ENCODE measurements at regions not wholly inside any gene's neighbourhood (a gene's known extent, or its start where the extent isn't known, plus 50 kb on each side); places are given as distances from the start of the nearest gene placed in this dataset.

GRCh38 chr12:59182191-59182590, 261.9 kb upstream of the LRIG3 start:
- TF ChIP-seq, protein P1, sequence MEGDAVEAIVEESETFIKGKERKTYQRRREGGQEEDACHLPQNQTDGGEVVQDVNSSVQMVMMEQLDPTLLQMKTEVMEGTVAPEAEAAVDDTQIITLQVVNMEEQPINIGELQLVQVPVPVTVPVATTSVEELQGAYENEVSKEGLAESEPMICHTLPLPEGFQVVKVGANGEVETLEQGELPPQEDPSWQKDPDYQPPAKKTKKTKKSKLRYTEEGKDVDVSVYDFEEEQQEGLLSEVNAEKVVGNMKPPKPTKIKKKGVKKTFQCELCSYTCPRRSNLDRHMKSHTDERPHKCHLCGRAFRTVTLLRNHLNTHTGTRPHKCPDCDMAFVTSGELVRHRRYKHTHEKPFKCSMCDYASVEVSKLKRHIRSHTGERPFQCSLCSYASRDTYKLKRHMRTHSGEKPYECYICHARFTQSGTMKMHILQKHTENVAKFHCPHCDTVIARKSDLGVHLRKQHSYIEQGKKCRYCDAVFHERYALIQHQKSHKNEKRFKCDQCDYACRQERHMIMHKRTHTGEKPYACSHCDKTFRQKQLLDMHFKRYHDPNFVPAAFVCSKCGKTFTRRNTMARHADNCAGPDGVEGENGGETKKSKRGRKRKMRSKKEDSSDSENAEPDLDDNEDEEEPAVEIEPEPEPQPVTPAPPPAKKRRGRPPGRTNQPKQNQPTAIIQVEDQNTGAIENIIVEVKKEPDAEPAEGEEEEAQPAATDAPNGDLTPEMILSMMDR (conservative IDR thresholded peaks at IDR 0.05; ENCODE audit: low read length), result no peak
- TF ChIP-seq EZH2phosphoT487 (IDR thresholded peaks at IDR 0.05; ENCODE audit: borderline replicate concordance, low read depth, low read length), result no peak
